ENCODE measurements at regions not wholly inside any gene's neighbourhood (a gene's known extent, or its start where the extent isn't known, plus 50 kb on each side); places are given as distances from the start of the nearest gene placed in this dataset.

- DNase-seq (ENCODE audit: extremely low spot score): no peak
- TF ChIP-seq PKNOX1 (IDR thresholded peaks at IDR 0.05) (no peak), LEF1 (IDR thresholded peaks at IDR 0.05; ENCODE audit: borderline replicate concordance) (no peak), FOXM1 (IDR thresholded peaks at IDR 0.05; ENCODE audit: borderline replicate concordance) (no peak), ZNF384 (IDR thresholded peaks at IDR 0.05) (no peak), L3MBTL2 (conservative IDR thresholded peaks at IDR 0.05) (no peak), ELF4 (IDR thresholded peaks at IDR 0.05) (no peak), BHLHE40 (IDR thresholded peaks at IDR 0.05; ENCODE audit: borderline replicate concordance) (no peak), FOXA1 (IDR thresholded peaks at IDR 0.05) (no peak)
- ChIA-PET POLR2A (no interaction called here), CTCF (no interaction called here)
These were observed 122.6 kb upstream of the SMAD3 start for GRCh38 chr15:66942649-66943390.

- TF ChIP-seq FOXK2 (IDR thresholded peaks at IDR 0.05) (no peak), ARNT (IDR thresholded peaks at IDR 0.05) (no peak), LEF1 (IDR thresholded peaks at IDR 0.05; ENCODE audit: borderline replicate concordance) (no peak), ELF4 (IDR thresholded peaks at IDR 0.05) (no peak), CTBP1 (IDR thresholded peaks at IDR 0.05; ENCODE audit: borderline replicate concordance) (no peak), BHLHE40 (IDR thresholded peaks at IDR 0.05; ENCODE audit: borderline replicate concordance) (no peak), HDGF (IDR thresholded peaks at IDR 0.05; ENCODE audit: borderline replicate concordance) (no peak)
- POLR2A ChIA-PET: no interaction called here
- no peak for DNase-seq (ENCODE audit: extremely low spot score)
- CTCF ChIA-PET: interaction anchor here (1.1 kb wide), 1 partner anchor 20 kb away, joined by 3 read pairs; no protein-coding TSS in a partner anchor
These were observed 121.8 kb upstream of the SMAD3 start for GRCh38 chr15:66943456-66944095.

GRCh38 chr15:66944121-66944520 is 121.3 kb upstream of the SMAD3 start:
- no peak for DNase-seq (ENCODE audit: extremely low spot score)
- POLR2A ChIA-PET: no interaction called here
- no peak for TF ChIP-seq CTBP1 (IDR thresholded peaks at IDR 0.05; ENCODE audit: borderline replicate concordance)
- TF ChIP-seq PKNOX1 (IDR thresholded peaks at IDR 0.05): no peak
- TF ChIP-seq HDGF (IDR thresholded peaks at IDR 0.05; ENCODE audit: borderline replicate concordance): no peak
- TF ChIP-seq FOXA1 (IDR thresholded peaks at IDR 0.05): no peak
- TF ChIP-seq FOXM1 (IDR thresholded peaks at IDR 0.05; ENCODE audit: borderline replicate concordance): no peak
- no peak for TF ChIP-seq BHLHE40 (IDR thresholded peaks at IDR 0.05; ENCODE audit: borderline replicate concordance)
- no peak for TF ChIP-seq ARNT (IDR thresholded peaks at IDR 0.05)
- CTCF ChIA-PET: interaction anchor here (1.1 kb wide), 1 partner anchor 19 kb away, joined by 3 read pairs; no protein-coding TSS in a partner anchor

- ChIA-PET POLR2A (no interaction called here), CTCF (interaction anchor here (0.7 to 1.9 kb wide), 4 partner anchors 18 to 359 kb away, joined by 4 to 9 read pairs (median 6); no protein-coding TSS in a partner anchor)
- TF ChIP-seq FOXK2 (IDR thresholded peaks at IDR 0.05) (no peak), L3MBTL2 (conservative IDR thresholded peaks at IDR 0.05) (no peak), BHLHE40 (IDR thresholded peaks at IDR 0.05; ENCODE audit: borderline replicate concordance) (no peak), CTBP1 (IDR thresholded peaks at IDR 0.05; ENCODE audit: borderline replicate concordance) (no peak), SUZ12 (IDR thresholded peaks at IDR 0.05) (no peak), ELF4 (IDR thresholded peaks at IDR 0.05) (no peak), FOXA1 (IDR thresholded peaks at IDR 0.05) (no peak), NFRKB (IDR thresholded peaks at IDR 0.05) (no peak), LEF1 (IDR thresholded peaks at IDR 0.05; ENCODE audit: borderline replicate concordance) (no peak), HDGF (IDR thresholded peaks at IDR 0.05; ENCODE audit: borderline replicate concordance) (no peak), ARNT (IDR thresholded peaks at IDR 0.05) (no peak), TARDBP (IDR thresholded peaks at IDR 0.05) (no peak), PKNOX1 (IDR thresholded peaks at IDR 0.05) (no peak), ZNF384 (IDR thresholded peaks at IDR 0.05) (no peak), FOXM1 (IDR thresholded peaks at IDR 0.05; ENCODE audit: borderline replicate concordance) (no peak), SP1 (IDR thresholded peaks at IDR 0.05) (no peak)
- no peak for DNase-seq (ENCODE audit: extremely low spot score)
These were observed 120.1 kb upstream of the SMAD3 start for GRCh38 chr15:66945286-66945685.

- ChIA-PET POLR2A (interaction anchor here (1.2 kb wide), 2 partner anchors 355 to 359 kb away, joined by 3 read pairs; no protein-coding TSS in a partner anchor), CTCF (interaction anchor here (0.6 to 1.9 kb wide), 14 partner anchors 9 to 878 kb away, joined by 3 to 9 read pairs (median 4); no protein-coding TSS in a partner anchor)
- no peak for DNase-seq (ENCODE audit: extremely low spot score)
- no peak for TF ChIP-seq ZNF384 (IDR thresholded peaks at IDR 0.05)
- no peak for TF ChIP-seq PKNOX1 (IDR thresholded peaks at IDR 0.05)
- TF ChIP-seq TARDBP (IDR thresholded peaks at IDR 0.05): no peak
These were observed 119.6 kb upstream of the SMAD3 start for GRCh38 chr15:66945842-66946241.
